SH-SY5Y (cell line): ENCODE measurements at regions not wholly inside any gene's neighbourhood (a gene's known extent, or its start where the extent isn't known, plus 50 kb on each side); places are given as distances from the start of the nearest gene placed in this dataset.

Source experiments
- GATA2 ChIP-seq: IDR thresholded peaks from 2 replicates; pipeline ENCODE4 v1.6.1; 2011; ENCODE audit warnings: mild to moderate bottlenecking, low read depth, low read length
- GATA3 ChIP-seq: IDR thresholded peaks from 2 replicates; pipeline ENCODE4 v1.6.1; 2011; ENCODE audit warnings: low read depth, mild to moderate bottlenecking, low read length, moderate library complexity

DNA sequence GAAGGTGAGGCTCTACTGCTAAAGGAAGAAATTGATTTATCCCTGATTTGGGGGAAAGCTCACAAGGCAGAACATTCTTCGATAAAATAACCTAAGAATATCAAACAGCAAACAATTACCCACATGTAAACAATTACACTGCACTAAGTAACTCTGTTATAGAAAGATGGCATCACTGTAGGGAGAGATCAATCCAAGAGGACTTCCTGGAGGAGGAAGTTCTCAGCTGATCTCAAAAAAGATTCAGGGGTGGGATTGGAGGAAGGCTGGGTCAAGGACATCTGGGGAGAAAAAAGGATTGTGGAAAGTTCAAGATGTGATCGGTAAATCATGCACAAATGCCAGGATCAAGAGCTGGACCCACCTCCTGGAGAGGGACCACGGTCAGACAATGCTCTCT lies 361.0 kb upstream of the SULF2 start:
- no peak for TF ChIP-seq GATA2
- no peak for TF ChIP-seq GATA3
